GM18511 (cell line): ENCODE measurements at regions not wholly inside any gene's neighbourhood (a gene's known extent, or its start where the extent isn't known, plus 50 kb on each side); places are given as distances from the start of the nearest gene placed in this dataset.

Experiments
- ATAC-seq: cut with Tn5 transposase; IDR thresholded peaks from one replicate; pipeline ENCODE4 v1.9.1; 2021; ENCODE audit warnings: mild to moderate bottlenecking, moderate library complexity; ENCODE audit not compliant: unreplicated experiment

DNA sequence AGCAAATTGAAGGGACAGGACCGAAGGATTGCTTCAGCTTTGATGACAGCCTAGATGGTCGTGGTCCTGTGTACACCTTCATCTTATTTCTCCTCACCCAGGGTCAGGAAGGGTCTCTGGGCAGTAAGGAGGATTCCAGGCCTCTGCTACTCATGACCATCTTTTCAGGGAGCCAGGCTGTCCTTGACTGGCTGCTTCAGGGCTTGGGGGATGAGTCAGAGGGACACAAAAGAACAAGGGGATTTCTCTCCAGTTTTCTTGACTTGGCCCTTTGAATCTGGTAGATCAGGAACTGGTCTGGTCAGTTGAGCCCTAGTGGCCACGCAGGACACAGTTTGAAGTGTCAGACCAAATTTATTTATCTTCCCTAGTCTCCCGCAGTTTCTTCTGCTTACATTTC, 402.1 kb upstream of the CHD6 start:
- ATAC-seq, result no peak

DNA sequence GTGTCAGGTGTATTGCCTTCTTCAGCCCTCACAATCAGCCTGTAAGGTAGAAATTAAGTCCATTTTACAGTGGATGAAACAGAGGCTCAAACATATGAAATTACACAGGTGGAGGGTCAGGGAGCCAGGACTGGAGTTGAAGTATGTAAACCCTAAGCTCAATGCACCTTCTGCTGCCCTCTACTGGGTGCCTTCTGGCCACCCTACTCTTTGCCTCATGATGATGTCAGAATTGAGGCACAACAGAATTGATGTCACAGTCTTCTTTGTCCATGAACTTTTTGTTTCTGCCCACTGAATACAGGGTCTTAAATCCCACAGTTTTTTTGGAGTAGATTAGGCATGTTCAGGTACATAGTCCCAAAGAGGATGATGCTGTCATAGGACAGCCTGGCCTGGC, 400.8 kb upstream of the CHD6 start:
- no peak for ATAC-seq

DNA sequence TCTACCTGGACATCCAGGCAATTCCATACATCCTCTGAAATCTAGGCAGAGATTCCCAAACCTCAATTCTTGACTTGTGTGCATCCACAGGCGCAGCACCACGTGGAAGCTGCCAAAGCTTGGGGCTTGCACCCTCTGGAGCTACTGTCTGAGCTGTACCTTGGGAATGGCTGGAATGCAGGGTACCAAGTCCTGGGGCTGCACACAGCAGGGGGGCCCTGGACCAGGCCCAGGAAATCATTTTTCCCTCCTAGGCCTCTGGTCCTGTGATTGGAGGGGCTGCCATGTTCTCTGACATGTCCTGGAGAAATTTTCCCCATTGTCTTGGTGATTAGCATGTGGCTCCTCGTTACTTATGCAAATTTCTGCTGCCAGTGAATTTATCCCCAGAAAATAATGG, 391.9 kb upstream of the CHD6 start:
- no peak for ATAC-seq

DNA sequence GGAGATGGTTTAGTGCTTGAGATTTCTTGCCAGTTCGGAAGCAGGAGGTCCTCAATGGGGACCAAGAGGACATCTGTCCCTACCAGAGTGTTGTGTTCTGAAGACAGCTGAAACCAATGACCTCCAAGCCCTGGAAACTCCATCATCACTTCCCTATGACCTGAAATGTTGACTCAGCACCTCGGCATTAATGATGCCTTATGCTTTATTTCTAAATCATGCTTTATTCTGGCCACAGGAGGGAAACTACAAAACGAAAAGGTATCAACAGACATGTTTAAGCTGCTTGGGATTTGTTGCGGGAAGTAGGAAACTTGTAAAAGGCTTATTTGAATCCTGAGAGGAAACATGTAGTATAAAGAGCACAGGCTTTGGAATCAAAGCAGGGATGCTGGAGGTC, 389.1 kb upstream of the CHD6 start:
- no peak for ATAC-seq

DNA sequence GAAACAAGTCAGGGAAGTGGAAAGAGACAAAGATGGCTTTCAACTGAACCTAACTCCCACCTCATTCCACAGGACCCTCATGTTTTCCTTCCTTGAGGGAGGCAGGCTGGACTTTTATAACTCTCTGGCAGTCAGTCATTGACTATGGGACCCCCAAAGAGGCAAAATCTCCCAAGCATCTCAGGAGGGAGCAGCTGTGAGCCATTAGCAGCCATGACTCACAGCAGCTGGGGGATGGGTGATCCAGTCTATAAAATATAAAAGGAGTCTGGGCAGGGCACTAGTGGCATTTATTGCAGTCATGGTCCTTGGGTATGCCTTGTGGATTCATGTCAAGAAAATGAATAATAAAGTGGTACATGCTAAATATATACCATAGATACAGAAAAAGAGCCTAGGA, 387.0 kb upstream of the CHD6 start:
- no peak for ATAC-seq

DNA sequence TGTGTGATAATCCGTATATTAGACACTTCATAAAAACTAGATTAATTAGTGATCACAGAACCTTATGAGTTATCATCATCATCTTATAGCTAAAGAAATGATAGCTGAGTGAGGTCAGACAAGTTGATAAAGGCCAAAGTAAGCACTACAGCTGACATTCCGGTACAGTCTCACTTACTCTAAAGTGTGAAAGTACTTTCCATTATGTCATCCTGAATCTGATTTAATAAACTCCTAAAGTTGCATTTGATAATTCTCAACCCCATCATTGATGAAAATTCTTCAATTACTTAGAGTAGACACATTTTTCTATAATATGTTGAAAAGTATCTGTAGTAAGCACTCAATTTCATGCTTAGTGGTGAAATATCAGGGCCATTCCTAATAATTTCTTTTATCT, 385.2 kb upstream of the CHD6 start:
- no peak for ATAC-seq

DNA sequence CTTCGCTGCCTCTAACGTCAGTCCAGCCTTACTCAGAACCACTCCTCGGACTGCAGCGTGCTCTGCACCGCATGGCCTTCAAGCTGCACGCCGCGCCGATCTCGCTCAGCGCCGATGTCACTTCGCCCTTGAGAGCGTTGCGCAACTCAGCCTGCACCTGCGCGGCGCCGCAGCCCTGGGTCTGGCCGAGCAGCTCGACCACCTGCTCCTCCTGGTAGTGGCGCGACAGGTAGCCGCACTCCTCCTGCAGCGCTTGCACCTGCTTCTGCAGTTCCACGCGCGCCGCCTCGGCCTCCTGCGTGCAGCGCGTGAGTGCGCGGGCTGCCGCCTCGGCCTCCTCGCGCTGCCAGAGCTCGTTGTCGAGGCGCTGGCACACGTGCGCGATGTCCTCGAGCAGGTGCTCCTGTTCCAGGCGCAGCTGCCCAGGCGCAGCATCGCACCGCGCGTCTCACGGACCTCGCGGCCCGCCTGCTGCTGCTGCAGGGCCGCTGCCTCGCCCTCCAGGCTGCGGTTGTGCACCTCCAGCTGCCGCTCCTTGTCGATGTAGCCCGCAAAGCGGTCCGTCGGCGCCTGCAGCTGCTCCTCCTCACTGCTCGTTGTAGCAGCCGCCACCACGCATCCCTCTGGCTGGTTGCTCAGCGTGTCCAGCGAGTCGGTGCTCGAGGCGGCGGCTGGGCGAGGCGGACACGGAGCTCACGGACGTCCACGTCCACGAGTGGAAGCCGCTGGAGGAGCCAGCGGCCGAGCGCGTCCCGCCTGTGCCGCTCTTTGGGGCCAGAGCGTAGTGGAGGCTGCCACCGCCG, 380.6 kb upstream of the CHD6 start:
- ATAC-seq, result no peak

DNA sequence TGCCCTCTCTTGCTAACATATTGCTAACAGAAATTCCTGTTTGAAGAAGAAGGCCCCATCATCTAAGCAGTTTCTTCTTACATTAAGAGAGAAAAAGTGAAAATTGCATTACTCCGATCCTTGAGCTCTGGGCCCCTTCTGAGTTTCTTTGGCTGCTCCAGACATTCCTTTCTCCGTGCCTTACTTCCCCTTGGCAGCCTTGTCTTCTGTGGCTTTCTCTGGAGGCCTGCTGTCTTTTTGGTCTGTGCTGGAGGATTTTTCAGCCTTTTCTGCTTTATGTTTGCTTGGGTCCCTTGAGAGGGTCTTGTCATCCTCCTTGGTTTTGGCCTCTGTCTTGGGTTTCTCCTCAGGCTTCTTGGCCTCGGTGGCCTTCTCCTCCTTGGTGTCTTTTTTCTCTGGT, 378.8 kb upstream of the CHD6 start:
- no peak for ATAC-seq

DNA sequence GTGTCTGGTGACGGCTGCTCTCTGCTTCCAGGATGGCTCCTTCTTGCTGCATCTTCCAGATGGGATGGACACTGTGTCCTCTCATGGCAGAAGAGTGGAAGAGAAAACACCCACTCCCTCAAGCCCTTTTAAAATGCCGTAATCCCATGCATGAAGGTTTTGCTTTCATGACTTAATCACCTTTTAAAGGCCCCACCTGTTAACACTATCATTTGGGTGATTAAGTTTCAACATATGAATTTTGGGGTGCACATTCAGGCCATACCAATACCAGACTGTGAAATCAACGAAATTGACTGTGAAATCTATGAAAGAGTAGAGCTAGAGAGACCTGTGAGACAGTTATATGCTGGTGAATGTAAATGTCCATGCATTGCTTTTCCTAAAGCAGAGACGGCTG, 374.3 kb upstream of the CHD6 start:
- no peak for ATAC-seq

DNA sequence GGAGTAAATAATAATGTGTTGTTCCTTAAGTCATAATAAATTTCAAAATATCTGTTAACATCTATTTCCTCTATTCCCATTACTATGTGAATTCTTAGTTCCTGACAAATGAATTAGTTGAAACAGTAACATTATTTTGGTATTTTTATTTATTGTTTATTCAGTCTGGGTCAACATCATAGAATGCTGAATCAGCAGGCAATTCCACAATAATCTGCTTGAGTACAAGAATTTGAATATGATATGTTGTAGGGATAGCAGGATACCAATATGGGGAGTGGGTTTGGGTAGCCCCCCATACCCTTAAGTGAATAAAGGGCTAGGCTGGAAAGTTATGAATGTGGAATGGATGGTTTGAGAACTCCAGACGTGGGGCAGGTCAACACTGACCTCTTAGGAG, 373.2 kb upstream of the CHD6 start:
- ATAC-seq, result no peak

DNA sequence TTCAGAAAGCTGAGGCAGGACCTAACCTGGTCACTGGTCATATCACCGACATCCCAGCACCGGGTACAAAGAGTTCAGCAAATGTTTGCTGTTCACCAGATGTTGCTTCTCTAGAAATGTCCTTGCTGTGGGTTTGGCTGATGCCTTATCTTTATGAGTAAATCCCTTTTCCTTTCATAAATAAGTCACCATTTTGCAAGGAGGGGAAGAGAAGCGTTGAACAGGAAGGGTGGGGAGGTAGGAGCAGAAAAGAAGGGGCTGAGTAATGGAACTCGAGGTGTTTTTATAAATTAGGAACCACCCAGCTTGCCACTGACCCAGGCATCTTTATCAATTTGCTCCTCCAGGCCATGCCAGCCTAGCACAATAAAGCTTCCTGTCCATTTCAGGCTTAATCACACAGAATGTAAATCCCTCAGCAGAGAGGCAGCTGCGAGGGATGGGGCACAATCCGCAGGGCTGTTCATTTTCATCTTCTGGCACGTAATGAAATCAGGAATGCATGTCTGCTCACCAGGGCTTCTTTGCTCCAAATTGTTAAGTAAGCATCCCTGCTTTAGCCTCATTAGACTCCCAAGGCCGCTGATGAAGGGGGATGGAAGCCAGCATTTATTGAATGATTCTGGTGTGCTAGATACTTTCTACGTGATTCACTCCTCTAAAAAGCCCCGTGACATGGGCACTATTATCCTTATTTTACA, 371.9 kb upstream of the CHD6 start:
- no peak for ATAC-seq

DNA sequence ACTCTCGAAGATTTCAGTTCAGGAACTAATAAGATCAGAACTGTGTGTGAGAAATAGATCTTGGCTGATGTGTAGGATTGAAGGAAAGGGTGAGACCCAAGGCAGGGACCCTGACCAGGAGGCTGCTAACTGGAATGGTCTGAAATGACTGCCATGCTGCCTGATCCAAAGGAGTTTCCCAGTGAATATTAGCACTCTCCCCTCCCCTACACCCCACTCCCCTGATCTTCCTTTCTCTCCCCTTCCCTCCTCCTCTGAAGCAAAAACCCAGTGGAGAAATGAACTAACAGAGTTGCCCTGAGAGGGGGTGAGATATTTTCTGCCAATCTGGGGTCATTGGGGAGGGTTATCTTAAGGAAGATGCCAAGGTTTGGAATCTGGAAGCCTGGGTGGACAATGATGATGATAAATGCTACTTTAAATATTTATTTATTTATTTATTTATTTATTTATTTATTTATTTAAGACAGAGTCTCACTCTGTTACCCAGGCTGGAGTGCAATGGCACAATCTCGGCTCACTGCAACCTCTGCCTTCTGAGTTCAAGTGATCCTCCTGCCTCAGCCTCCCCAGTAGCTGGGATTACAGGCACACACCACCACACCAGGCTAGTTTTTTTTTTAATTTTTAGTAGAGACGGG, 371.0 kb upstream of the CHD6 start:
- no peak for ATAC-seq

DNA sequence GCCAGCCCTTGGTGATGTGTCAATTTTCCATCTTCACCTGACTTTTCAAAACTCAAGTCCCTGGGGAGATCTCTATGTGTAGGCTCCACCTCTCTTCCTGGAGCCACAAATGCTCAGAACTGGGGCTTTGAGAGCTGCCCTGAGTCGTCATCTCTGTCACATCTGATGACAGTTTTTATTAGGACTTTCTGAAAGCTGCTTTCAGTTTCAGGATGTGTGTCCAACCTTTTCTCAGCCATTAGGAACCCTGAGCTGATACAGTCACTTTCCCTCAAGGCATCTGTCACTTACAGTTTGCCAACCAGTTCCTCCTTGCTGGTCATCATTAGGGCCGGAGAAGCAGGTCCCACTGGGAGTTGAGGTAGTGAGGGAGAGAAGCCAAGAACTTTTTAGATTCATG, 365.9 kb upstream of the CHD6 start:
- peak; percentile 70 for ATAC-seq

DNA sequence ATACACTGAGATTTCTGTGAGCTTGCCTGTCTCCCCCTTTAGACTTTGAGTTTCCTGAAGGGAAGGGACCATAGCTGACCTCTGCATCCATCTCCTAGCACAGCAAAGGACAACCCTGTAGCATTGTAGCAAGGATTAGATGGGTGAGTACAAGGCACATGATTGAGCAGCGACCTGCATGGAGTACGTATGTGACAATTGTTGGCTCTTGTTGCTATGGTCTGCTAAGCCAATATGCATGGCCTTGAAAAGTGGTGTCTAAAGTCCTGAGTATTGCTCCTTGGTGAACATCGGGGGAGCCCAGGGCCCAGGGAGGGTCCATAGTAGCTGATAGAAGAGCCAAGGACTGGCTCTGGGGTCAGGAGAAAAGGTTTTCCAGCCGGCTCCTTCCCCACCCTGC, 365.0 kb upstream of the CHD6 start:
- no peak for ATAC-seq

DNA sequence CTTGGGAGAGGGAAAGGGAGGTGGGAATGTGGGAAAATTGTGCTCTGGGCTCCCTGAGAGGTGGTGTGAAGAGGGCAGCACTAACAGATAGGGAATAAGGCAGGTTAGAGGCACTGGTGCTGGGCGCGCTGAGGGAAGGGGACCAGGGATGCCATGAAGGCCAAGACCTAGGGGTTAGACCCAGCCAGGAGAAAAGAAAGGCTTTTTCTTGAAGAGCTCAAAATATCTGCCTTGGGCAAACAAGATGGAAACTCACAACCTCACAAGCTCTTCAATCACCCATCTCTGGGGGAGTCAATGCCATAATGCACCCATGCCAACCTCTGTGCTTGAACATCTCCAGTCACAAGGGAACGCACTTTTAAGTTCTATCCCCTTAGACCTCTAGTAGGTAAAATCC, 363.6 kb upstream of the CHD6 start:
- ATAC-seq, result no peak

DNA sequence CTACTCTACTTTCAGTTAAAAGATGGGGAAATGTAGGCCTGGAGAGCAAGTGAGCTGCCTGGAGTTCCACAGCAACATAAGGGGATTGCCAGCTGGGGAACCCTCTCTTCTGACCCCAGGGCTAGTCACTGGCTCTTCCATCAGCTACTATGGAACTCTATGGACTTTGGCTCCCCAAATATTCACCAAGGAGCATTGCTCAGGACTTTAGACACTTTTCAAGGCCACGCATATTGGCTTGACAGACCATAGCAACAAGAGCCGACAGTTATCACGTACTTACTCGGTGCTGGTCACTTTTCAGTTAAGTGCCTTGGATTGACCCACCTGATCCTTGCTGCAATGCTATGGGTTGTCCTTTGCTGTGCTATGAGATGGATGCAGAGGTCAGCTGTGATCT, 360.7 kb upstream of the CHD6 start:
- ATAC-seq, result no peak

DNA sequence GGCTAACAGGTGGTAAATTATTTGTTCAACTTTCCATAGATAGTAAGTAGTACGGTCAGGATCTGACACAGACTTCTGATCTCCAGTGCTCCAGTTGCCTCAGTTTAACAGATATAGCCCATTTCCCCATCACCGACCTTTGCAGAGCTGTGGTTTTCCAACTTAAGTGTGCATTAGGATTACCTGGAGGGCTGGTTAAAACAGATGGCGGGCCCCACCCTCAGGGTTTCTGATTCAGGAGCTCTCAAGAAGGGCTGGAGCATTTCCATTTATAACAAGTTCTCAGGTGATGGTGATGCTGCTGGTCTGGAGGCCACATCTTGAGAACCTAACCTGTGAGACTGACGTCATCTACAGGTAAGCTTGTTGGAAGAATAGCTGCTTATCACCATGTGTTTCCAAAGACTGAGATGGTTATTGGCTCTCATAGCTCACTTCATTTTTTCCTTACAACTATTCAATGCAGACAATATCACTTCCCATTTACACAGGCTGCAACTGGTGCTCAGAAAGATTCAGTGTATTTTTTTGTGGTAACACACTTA, 360.1 kb upstream of the CHD6 start:
- ATAC-seq, result no peak

DNA sequence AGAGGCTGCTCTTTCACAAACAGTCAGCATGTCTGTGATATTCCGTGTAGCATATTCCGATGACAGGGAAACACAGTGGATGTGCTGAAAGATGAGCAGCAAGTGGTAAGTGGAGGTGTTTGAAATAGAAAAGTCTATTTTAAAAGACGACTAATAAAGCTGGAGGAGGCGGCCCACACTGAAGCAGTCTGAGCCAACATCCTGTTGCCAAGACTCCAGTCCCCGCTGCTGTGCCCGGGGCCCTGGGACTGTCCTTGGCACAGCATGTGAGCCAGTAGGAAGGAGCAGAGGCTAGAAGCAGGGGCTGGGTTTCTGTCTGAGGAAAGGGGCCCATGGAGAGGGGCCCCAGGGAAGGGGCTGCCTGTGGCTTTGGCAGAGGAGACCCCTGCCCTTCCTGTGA, 351.5 kb upstream of the CHD6 start:
- no peak for ATAC-seq

DNA sequence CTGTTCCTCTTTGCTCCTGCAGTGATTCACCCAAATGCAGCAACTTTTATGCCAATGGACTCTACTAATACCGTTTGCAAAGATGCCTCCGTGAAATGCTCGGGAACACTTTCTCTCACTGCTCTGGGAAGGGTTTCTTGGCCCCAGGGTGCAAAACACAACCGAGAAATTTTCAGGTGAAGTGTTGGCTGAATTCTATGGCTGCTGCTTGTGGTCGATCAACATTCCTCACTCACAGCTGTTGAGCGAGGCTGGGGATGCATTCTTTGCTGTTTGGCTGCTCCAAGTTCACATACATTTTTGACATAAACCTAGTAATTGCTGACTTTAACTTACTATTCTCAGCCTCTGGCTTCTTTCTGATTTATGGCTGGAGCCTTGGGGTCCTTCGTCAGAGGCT, 342.0 kb upstream of the CHD6 start:
- ATAC-seq, result no peak

DNA sequence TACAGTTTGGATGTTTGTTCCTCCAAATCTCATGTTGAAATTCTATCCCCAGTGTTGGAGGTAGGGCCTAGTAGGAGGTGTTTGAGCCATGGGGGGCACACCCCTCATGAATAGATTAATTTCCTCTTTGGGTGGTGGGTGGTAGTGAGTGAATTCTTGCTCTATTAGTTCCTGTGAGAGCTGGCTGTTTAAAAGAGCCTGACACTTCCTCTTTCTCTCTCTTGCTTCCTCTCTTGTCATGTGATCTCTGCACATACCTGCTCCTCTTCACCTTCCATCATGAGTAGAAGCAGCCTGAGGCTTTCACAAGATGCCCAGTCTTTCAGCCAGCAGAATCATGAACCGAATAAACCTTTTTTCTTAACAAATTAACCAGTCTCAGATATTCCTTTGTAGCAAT, 340.2 kb upstream of the CHD6 start:
- no peak for ATAC-seq

DNA sequence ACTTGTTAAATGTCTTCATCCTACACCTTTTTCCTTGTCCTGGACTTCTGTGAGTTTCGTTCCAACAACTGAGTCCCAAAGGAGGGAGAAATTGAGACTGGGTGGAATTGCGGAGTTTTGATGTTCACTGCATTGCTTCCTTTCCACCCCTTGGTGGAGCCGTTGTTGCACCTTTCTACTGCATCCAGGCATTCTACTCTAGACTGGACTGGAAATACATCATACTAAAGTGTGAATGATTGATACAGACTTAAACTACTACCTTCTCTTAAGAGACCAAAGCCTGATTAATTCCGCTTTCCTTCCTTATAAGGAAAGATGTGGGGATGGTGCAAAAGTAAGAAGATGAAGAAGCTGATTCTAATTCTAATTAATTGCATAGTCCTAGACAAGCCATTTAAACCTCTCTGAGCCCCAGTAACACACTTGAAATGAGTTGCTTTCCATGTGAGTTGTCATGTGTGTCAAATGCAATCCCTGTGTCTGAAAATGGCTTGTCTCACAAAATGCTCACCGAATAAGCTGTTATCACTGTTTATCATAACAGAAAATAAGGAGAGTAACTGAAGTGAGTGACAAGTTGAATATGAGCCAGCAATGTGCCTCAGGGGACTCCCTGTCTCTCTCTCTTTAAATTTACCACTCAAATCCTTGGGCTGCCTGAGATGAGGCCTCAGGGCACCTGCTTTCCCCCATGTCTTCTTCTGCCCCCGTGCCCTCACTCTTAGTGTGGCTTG, 338.3 kb upstream of the CHD6 start:
- ATAC-seq, result no peak
